ENCODE measurements at regions not wholly inside any gene's neighbourhood (a gene's known extent, or its start where the extent isn't known, plus 50 kb on each side); places are given as distances from the start of the nearest gene placed in this dataset.

DNA sequence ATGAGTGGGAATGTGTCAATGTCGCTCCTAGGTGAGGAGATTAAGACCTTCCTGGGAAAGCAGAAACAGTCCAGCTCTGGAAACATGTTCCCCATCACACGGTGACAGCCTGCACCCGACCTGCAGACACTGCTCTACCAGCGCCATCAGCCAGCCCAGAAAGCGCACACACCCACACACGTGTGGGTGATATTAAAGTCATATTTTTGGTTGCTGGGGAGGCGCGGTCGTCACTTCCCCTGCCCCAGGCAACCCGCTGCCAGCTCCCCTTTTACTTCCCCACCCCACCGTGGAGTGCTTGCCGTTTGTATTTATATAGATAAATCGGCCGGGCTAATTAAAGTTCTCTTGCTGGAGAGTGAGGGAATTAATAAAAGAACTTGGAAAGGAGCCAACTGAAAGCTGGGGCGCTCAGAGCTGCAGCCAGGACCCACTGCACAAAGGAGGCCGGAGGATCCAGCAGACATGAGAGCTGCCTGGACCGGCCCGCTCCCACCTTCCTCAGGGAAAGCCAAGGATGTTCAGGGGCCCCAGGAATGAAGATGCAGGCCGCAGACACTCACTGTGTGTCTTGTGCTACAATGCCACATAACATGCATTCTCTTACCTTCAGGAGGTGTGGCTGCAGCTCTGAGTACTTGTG is 145.2 kb upstream of the UNC5B start:
- TF ChIP-seq, protein P1, sequence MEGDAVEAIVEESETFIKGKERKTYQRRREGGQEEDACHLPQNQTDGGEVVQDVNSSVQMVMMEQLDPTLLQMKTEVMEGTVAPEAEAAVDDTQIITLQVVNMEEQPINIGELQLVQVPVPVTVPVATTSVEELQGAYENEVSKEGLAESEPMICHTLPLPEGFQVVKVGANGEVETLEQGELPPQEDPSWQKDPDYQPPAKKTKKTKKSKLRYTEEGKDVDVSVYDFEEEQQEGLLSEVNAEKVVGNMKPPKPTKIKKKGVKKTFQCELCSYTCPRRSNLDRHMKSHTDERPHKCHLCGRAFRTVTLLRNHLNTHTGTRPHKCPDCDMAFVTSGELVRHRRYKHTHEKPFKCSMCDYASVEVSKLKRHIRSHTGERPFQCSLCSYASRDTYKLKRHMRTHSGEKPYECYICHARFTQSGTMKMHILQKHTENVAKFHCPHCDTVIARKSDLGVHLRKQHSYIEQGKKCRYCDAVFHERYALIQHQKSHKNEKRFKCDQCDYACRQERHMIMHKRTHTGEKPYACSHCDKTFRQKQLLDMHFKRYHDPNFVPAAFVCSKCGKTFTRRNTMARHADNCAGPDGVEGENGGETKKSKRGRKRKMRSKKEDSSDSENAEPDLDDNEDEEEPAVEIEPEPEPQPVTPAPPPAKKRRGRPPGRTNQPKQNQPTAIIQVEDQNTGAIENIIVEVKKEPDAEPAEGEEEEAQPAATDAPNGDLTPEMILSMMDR (conservative IDR thresholded peaks at IDR 0.05; ENCODE audit: low read depth, low read length) = no peak
- TF ChIP-seq POLR2A (IDR thresholded peaks at IDR 0.05; ENCODE audit: low read depth, low read length) = no peak
- TF ChIP-seq MAFK (IDR thresholded peaks at IDR 0.05; ENCODE audit: low read depth, low read length) = no peak

Measured in IMR-90 (cell line).